ENCODE measurements at regions not wholly inside any gene's neighbourhood (a gene's known extent, or its start where the extent isn't known, plus 50 kb on each side); places are given as distances from the start of the nearest gene placed in this dataset.

DNA sequence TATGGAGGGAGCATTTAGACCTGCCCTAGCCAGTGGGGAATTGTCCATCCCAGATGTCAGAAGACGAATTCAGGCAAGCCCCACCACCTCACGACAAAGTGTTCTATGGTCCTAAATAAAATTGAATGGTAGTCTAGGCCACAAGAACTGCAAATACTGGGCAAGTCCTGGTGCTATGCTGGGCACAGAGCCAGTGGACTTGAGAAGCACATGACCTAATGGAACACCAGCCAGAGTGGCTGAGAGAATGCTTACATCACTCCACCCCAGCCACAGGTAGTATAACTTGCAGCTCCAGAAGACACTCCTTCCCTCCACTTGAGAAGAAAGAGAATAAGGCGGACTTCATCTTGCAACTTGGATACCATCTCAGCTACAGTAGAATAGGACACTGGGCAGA lies 567.3 kb upstream of the CXADR start:
- H3K27ac Mint-ChIP-seq = no peak overlapping the region
- no peak for DNase-seq
- CTCF ChIA-PET = no interaction called here
- peaks cover 0 to 2% of the 10 kb centered on the region in 2 donors for H3K27me3 Mint-ChIP-seq
- no peaks in the 10 kb centered on the region for H3K36me3 Mint-ChIP-seq
- H3K27me3 ChIP-seq (ENCODE audit: insufficient read depth, low read length, poor library complexity, severe bottlenecking) = no peaks in the 10 kb centered on the region
- no peak overlapping the region for H3K27ac ChIP-seq (ENCODE audit: low read depth, low read length)
- no peaks in the 10 kb centered on the region for H3K4me1 Mint-ChIP-seq
- no peaks in the 10 kb centered on the region for H3K36me3 ChIP-seq (ENCODE audit: insufficient read depth, low read length)
- H3K4me3 Mint-ChIP-seq = no peak overlapping the region
- H3K9me3 Mint-ChIP-seq = peaks cover 0 to 38% (median 21%) of the 10 kb centered on the region in 5 donors
- H3K9me3 ChIP-seq (ENCODE audit: low read length) = no peaks in the 10 kb centered on the region
- POLR2A ChIA-PET = no interaction called here
- H3K4me3 ChIP-seq (ENCODE audit: low read length) = no peak overlapping the region
- no peaks in the 10 kb centered on the region for H3K4me1 ChIP-seq (ENCODE audit: insufficient read depth, low read length)

DNA sequence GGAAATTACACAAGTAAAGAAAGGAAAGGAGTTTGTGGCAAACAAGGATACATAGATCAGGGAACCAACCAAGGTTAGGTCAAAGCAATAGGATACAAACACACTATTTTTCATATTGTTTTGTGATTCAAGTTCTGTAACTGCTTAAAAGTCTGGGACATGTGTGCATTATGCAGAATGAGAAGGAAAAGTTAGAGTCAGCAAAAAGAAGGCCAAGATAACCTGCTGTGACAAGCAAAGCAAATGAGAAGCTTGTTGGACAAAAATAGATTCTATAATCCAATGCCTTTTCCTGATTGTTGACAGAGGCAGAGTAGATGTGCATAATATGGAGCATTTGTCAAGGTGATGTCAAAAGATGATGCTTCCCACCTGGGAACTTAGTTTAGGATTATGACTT lies 556.0 kb upstream of the CXADR start:
- H3K4me3 ChIP-seq (ENCODE audit: low read length) = no peak overlapping the region
- Mint-ChIP-seq H3K27me3 (no peaks in the 10 kb centered on the region), H3K9me3 (peaks cover 0 to 23% (median 6%) of the 10 kb centered on the region in 5 donors), H3K27ac (peak overlapping the region in 1 of 8 donors; percentile 16), H3K36me3 (no peaks in the 10 kb centered on the region), H3K4me1 (no peaks in the 10 kb centered on the region), H3K4me3 (no peak overlapping the region)
- DNase-seq = no peak
- H3K4me1 ChIP-seq (ENCODE audit: insufficient read depth, low read length) = no peaks in the 10 kb centered on the region
- H3K27ac ChIP-seq (ENCODE audit: low read depth, low read length) = no peak overlapping the region
- no peaks in the 10 kb centered on the region for H3K36me3 ChIP-seq (ENCODE audit: insufficient read depth, low read length)
- POLR2A ChIA-PET = no interaction called here
- H3K27me3 ChIP-seq (ENCODE audit: insufficient read depth, low read length, poor library complexity, severe bottlenecking) = no peaks in the 10 kb centered on the region
- no peaks in the 10 kb centered on the region for H3K9me3 ChIP-seq (ENCODE audit: low read length)
- CTCF ChIA-PET = no interaction called here

DNA sequence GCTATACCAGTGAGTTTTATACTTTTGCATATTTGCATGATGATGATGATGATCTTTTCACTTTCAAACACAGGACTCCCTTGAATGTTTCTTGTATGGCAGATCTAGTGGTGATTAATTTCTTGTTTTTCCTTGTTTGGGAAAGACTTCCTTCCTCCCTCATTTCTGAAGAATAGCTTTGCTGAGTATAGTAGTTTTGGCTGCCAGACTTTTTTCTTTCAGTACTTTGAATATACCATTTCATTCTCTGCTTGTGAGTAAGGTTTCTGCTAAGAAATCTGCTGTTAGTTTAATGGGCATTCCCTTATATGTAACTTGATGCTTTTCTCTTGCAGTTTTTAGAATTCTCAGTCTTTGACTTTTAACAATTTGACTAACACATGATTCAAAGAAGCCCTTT lies 547.4 kb upstream of the CXADR start:
- no peak overlapping the region for H3K27ac Mint-ChIP-seq
- H3K4me1 Mint-ChIP-seq = no peaks in the 10 kb centered on the region
- POLR2A ChIA-PET = no interaction called here
- no peaks in the 10 kb centered on the region for H3K27me3 Mint-ChIP-seq
- no peak overlapping the region for H3K4me3 ChIP-seq (ENCODE audit: low read length)
- peaks cover 5 to 33% (median 10%) of the 10 kb centered on the region in 5 donors for H3K9me3 Mint-ChIP-seq
- no peaks in the 10 kb centered on the region for H3K9me3 ChIP-seq (ENCODE audit: low read length)
- no peak overlapping the region for H3K27ac ChIP-seq (ENCODE audit: low read depth, low read length)
- H3K36me3 Mint-ChIP-seq = no peaks in the 10 kb centered on the region
- no peaks in the 10 kb centered on the region for H3K27me3 ChIP-seq (ENCODE audit: insufficient read depth, low read length, poor library complexity, severe bottlenecking)
- H3K4me3 Mint-ChIP-seq = no peak overlapping the region
- no peak for DNase-seq
- H3K36me3 ChIP-seq (ENCODE audit: insufficient read depth, low read length) = no peaks in the 10 kb centered on the region
- no peaks in the 10 kb centered on the region for H3K4me1 ChIP-seq (ENCODE audit: insufficient read depth, low read length)
- CTCF ChIA-PET = no interaction called here

DNA sequence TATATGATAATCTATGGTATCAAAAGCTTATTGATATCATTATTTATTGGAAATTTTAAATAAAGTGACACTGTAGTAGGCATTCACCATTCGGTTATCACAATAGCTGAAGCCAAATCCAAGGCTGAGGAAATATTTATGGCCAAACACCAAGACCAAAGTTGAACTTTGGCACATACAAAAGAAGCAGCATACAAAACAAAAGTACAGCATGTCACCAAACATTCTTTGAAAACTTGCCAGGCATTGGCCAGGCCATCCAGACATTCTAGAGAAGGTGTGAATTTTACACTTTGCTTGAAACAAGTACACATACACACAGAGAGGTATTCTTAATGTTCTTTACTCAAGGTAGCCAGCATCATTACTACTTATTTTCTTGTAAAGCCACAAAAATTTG lies 544.4 kb upstream of the CXADR start:
- H3K27me3 Mint-ChIP-seq = no peaks in the 10 kb centered on the region
- Histone ChIP-seq H3K4me1 (ENCODE audit: insufficient read depth, low read length) (no peaks in the 10 kb centered on the region), H3K9me3 (ENCODE audit: low read length) (no peaks in the 10 kb centered on the region), H3K36me3 (ENCODE audit: insufficient read depth, low read length) (no peaks in the 10 kb centered on the region), H3K27me3 (ENCODE audit: insufficient read depth, low read length, poor library complexity, severe bottlenecking) (no peaks in the 10 kb centered on the region), H3K27ac (ENCODE audit: low read depth, low read length) (no peak overlapping the region), H3K4me3 (ENCODE audit: low read length) (no peak overlapping the region)
- DNase-seq = no peak
- CTCF ChIA-PET = no interaction called here
- POLR2A ChIA-PET = no interaction called here
- H3K36me3 Mint-ChIP-seq = no peaks in the 10 kb centered on the region
- peaks cover 3 to 24% (median 10%) of the 10 kb centered on the region in 5 donors for H3K9me3 Mint-ChIP-seq
- H3K4me1 Mint-ChIP-seq = no peaks in the 10 kb centered on the region
- H3K4me3 Mint-ChIP-seq = no peak overlapping the region
- H3K27ac Mint-ChIP-seq = no peak overlapping the region

DNA sequence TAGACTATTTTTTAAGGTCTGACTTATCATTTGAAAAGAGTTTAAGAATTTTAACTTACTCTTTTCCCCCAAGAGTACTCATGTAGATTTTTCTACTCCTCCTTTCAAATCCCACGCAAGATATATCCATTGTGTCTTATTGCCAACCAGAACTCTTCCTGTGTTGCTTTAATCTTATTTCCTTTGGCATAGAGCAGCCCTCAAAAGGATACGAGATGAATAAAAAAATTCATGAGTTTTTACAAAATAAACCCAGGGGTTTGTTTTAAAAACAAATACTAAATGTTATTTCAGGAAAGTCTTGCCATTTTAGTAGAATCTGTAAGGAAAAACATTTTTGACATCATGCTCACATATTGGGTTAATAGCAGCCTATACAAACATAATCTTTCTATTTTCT lies 543.2 kb upstream of the CXADR start:
- Mint-ChIP-seq H3K4me1 (no peaks in the 10 kb centered on the region), H3K27ac (no peak overlapping the region), H3K9me3 (peaks cover 3 to 22% (median 10%) of the 10 kb centered on the region in 5 donors), H3K4me3 (no peak overlapping the region), H3K27me3 (no peaks in the 10 kb centered on the region), H3K36me3 (no peaks in the 10 kb centered on the region)
- POLR2A ChIA-PET = no interaction called here
- no peaks in the 10 kb centered on the region for H3K36me3 ChIP-seq (ENCODE audit: insufficient read depth, low read length)
- H3K27ac ChIP-seq (ENCODE audit: low read depth, low read length) = no peak overlapping the region
- H3K27me3 ChIP-seq (ENCODE audit: insufficient read depth, low read length, poor library complexity, severe bottlenecking) = no peaks in the 10 kb centered on the region
- H3K9me3 ChIP-seq (ENCODE audit: low read length) = no peaks in the 10 kb centered on the region
- CTCF ChIA-PET = no interaction called here
- no peak overlapping the region for H3K4me3 ChIP-seq (ENCODE audit: low read length)
- no peaks in the 10 kb centered on the region for H3K4me1 ChIP-seq (ENCODE audit: insufficient read depth, low read length)
- no peak for DNase-seq

DNA sequence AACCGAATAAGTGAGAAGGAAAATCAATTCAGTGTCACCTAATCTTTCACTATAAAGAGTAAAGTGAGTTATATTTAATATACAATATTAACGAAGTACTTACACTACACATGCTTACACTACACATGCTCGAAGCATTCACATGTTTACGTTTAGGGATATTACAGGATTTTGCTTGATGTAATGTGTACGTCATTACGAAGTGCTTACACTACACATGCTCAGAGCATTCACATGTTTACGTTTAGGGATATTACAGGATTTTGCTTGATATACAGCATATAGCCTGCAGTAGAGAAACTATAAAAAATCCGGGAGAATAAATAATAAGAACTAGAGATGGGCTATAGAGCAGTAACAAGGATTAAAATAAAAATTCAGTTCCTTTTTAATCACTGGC lies 538.8 kb upstream of the CXADR start:
- Mint-ChIP-seq H3K27me3 (peaks cover 0 to 1% of the 10 kb centered on the region in 2 donors), H3K27ac (no peak overlapping the region), H3K4me1 (no peaks in the 10 kb centered on the region), H3K4me3 (no peak overlapping the region), H3K36me3 (no peaks in the 10 kb centered on the region), H3K9me3 (peaks cover 1 to 12% (median 5%) of the 10 kb centered on the region in 5 donors)
- no peaks in the 10 kb centered on the region for H3K36me3 ChIP-seq (ENCODE audit: insufficient read depth, low read length)
- no peak overlapping the region for H3K4me3 ChIP-seq (ENCODE audit: low read length)
- no peaks in the 10 kb centered on the region for H3K4me1 ChIP-seq (ENCODE audit: insufficient read depth, low read length)
- ChIA-PET CTCF (no interaction called here), POLR2A (no interaction called here)
- no peak overlapping the region for H3K27ac ChIP-seq (ENCODE audit: low read depth, low read length)
- DNase-seq = no peak
- H3K27me3 ChIP-seq (ENCODE audit: insufficient read depth, low read length, poor library complexity, severe bottlenecking) = no peaks in the 10 kb centered on the region
- no peaks in the 10 kb centered on the region for H3K9me3 ChIP-seq (ENCODE audit: low read length)

DNA sequence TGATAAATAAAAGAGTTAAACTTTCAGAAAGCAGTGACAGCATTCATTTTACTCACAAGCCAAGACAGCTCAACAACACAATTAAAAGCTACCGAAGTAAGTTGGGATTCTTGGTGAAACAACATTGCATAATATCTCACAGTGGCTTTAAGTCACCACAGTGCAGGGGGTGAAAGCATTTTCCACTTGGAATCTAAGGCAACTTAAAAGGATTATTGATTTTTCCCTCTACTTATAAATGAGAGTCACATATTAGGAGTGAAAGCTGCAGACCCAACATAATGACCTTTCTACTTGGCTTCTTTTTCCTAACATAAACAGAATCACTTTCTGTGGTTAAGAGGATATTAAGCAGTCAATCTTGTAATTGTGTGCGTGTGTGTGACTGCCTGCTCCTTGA lies 536.6 kb upstream of the CXADR start:
- Mint-ChIP-seq H3K4me3 (no peak overlapping the region), H3K9me3 (peaks cover 2 to 10% (median 6%) of the 10 kb centered on the region in 5 donors), H3K27ac (no peak overlapping the region), H3K4me1 (no peaks in the 10 kb centered on the region), H3K36me3 (no peaks in the 10 kb centered on the region), H3K27me3 (peaks cover 0 to 1% of the 10 kb centered on the region in 2 donors)
- ChIA-PET POLR2A (no interaction called here), CTCF (no interaction called here)
- Histone ChIP-seq H3K4me3 (ENCODE audit: low read length) (no peak overlapping the region), H3K4me1 (ENCODE audit: insufficient read depth, low read length) (no peaks in the 10 kb centered on the region), H3K9me3 (ENCODE audit: low read length) (no peaks in the 10 kb centered on the region), H3K27me3 (ENCODE audit: insufficient read depth, low read length, poor library complexity, severe bottlenecking) (no peaks in the 10 kb centered on the region), H3K27ac (ENCODE audit: low read depth, low read length) (no peak overlapping the region), H3K36me3 (ENCODE audit: insufficient read depth, low read length) (no peaks in the 10 kb centered on the region)
- no peak for DNase-seq

DNA sequence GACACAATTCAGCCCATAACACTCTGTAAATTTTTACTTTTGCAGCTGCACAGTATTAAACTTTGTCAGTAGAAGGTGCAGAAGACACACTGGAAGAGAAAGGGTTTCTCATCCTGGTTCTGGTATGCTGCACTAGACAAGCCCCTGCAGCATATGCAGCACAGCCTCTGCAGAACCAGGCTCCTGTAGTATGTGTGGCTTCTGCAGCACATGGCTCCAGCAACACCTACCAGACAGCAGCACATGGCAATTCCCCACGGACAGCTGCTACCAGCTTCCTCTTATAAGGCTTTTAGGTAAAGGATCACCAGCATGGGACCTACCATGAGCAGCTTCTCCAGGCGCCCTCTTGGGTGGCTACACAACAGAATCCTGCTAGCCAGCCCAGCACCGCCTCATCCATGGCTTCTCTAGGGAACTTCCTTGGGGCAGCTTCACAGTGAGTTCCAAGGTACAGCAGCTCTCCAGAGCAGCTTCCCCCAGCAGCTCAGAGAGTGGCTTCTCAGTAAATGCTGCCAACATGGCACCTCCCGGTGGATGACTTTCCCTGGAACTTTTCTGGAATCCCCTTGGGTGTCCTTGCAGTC lies 534.4 kb upstream of the CXADR start:
- Histone ChIP-seq H3K27me3 (ENCODE audit: insufficient read depth, low read length, poor library complexity, severe bottlenecking) (no peaks in the 10 kb centered on the region), H3K9me3 (ENCODE audit: low read length) (no peaks in the 10 kb centered on the region), H3K4me3 (ENCODE audit: low read length) (no peak overlapping the region), H3K4me1 (ENCODE audit: insufficient read depth, low read length) (no peaks in the 10 kb centered on the region), H3K27ac (ENCODE audit: low read depth, low read length) (no peak overlapping the region), H3K36me3 (ENCODE audit: insufficient read depth, low read length) (no peaks in the 10 kb centered on the region)
- ChIA-PET CTCF (no interaction called here), POLR2A (no interaction called here)
- H3K27ac Mint-ChIP-seq = no peak overlapping the region
- H3K9me3 Mint-ChIP-seq = peaks cover under 1 to 10% (median 6%) of the 10 kb centered on the region in 5 donors
- DNase-seq = no peak
- H3K27me3 Mint-ChIP-seq = peaks cover 0 to 1% of the 10 kb centered on the region in 2 donors
- H3K4me3 Mint-ChIP-seq = no peak overlapping the region
- no peaks in the 10 kb centered on the region for H3K4me1 Mint-ChIP-seq
- H3K36me3 Mint-ChIP-seq = no peaks in the 10 kb centered on the region

DNA sequence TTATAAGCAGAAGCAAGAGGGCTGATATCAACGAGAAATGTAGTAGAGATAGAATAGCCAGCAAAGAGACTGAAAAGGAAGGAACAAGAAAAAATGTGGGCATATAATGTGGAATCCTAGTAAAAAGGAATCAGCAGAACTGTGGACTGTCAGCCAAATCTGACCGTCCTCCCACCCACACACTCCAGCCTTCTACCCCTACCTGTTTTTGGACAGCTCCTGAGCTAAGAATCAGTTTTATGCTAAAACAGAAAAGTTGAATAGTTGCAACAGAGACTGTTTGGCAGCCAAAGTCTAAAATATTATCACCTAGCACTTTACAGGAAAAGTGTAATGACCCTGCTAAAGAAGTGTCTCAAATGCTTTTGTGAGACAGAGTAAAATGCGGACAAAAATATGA lies 533.3 kb upstream of the CXADR start:
- Mint-ChIP-seq H3K27ac (no peak overlapping the region), H3K36me3 (no peaks in the 10 kb centered on the region), H3K4me3 (no peak overlapping the region), H3K27me3 (peaks cover 0 to 1% of the 10 kb centered on the region in 2 donors), H3K4me1 (no peaks in the 10 kb centered on the region), H3K9me3 (peaks cover 0 to 10% (median 6%) of the 10 kb centered on the region in 5 donors)
- Histone ChIP-seq H3K36me3 (ENCODE audit: insufficient read depth, low read length) (no peaks in the 10 kb centered on the region), H3K27me3 (ENCODE audit: insufficient read depth, low read length, poor library complexity, severe bottlenecking) (no peaks in the 10 kb centered on the region), H3K27ac (ENCODE audit: low read depth, low read length) (no peak overlapping the region), H3K4me3 (ENCODE audit: low read length) (no peak overlapping the region), H3K9me3 (ENCODE audit: low read length) (no peaks in the 10 kb centered on the region), H3K4me1 (ENCODE audit: insufficient read depth, low read length) (no peaks in the 10 kb centered on the region)
- ChIA-PET POLR2A (no interaction called here), CTCF (no interaction called here)
- no peak for DNase-seq

Measured in CD8-positive, alpha-beta memory T cell (primary cell).